GM23248 (cell line): ENCODE measurements at regions not wholly inside any gene's neighbourhood (a gene's known extent, or its start where the extent isn't known, plus 50 kb on each side); places are given as distances from the start of the nearest gene placed in this dataset.

ENCODE experiments used
- EZH2 ChIP-seq: fragments of 200-600 bp; sonication (generic); IDR thresholded peaks from 2 replicates; pipeline ENCODE4 v1.6.1; 2018; ENCODE audit warnings: antibody characterized with exemption, mild to moderate bottlenecking; ENCODE audit not compliant: insufficient read depth, poor library complexity, severe bottlenecking
- EZH2phosphoT487 ChIP-seq: fragments of 200-600 bp; sonication (generic); IDR thresholded peaks from 2 replicates; pipeline ENCODE4 v1.6.1; 2018; ENCODE audit warnings: antibody characterized with exemption, moderate library complexity, mild to moderate bottlenecking, low read depth; ENCODE audit not compliant: insufficient read depth

GRCh38 chr1:58948671-58949070 lies 164.8 kb upstream of the JUN start:
- TF ChIP-seq EZH2 (no peak), EZH2phosphoT487 (no peak)
